RWPE1 (cell line): ENCODE measurements at regions not wholly inside any gene's neighbourhood (a gene's known extent, or its start where the extent isn't known, plus 50 kb on each side); places are given as distances from the start of the nearest gene placed in this dataset.

ENCODE experiments used
- CTCF ChIA-PET: fragments of 350-600 bp; sonication (Branson Sonifier 250); formaldehyde crosslinking; extraction: SDS; loops from one replicate; lab custom pipeline; 2021; lab: Yijun Ruan, JAX
- POLR2A ChIA-PET: fragments of 400-600 bp; formaldehyde crosslinking; extraction: SDS; loops from one replicate; lab custom pipeline; 2020; ENCODE audit warnings: antibody characterized with exemption; ENCODE audit not compliant: low non-redundant PET; lab: Yijun Ruan, JAX
- DNase-seq: peaks from one replicate; pipeline ENCODE4 v3.0.0; 2012; ENCODE audit warnings: low spot score
- H3K27ac ChIP-seq: fragments of 450-650 bp; 2 replicates; pipeline ENCODE4 v1.5.1; 2017
- CTCF ChIP-seq: fragments of 450-650 bp; conservative IDR thresholded peaks from 2 replicates; pipeline ENCODE4 v1.5.1; 2017; ENCODE audit warnings: low read depth, mild to moderate bottlenecking

GRCh38 chr3:1942781-1943180, 155.9 kb upstream of the CNTN4 start:
- H3K27ac ChIP-seq = no peak overlapping the region
- TF ChIP-seq CTCF = no peak
- ChIA-PET POLR2A (no interaction called here), CTCF (no interaction called here)
- DNase-seq = no peak

DNA sequence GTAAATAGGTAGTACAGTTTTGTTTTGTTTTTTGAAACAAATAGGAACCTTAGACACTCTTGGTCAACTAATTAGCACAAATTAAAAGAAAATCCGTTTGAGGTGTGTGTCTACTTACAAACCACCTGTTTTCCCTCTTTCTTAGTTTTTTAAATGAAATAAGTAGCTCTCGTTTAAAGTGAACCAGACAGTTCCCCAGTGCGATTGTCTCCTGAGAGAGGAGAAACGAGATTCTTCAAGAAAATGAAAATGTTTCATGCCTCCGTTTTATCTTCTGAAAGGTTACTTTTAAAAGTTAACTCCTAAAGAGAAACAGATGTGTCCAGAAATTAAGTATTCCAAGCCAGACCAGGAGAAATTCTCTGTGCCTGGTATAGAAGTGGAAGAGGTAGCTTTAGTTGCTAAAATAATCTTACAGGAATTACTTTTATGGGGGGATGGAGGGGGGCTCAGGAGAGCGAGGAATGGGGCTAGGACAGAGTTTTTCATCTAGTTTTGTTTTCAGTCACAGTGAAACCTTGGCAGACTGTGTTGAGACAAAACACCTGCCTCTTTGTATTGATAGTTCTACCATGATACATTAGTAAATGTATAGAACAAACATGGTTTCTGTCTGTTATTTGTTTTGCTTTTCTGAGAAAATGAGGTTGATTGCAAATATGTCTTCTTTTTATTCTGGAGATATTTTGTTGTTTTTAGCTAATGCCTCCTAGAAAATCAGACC, 155.1 kb upstream of the CNTN4 start:
- CTCF ChIA-PET = no interaction called here
- DNase-seq = no peak
- POLR2A ChIA-PET = no interaction called here
- no peak for TF ChIP-seq CTCF
- H3K27ac ChIP-seq = no peak overlapping the region

- no peak for TF ChIP-seq CTCF
- ChIA-PET POLR2A (no interaction called here), CTCF (no interaction called here)
- H3K27ac ChIP-seq = no peak overlapping the region
- no peak for DNase-seq
Observed at GRCh38 chr3:1945698-1946097, 153.0 kb upstream of the CNTN4 start.

GRCh38 chr3:1953536-1953935, 145.1 kb upstream of the CNTN4 start:
- H3K27ac ChIP-seq = no peak overlapping the region
- POLR2A ChIA-PET = no interaction called here
- CTCF ChIA-PET = no interaction called here
- no peak for TF ChIP-seq CTCF
- no peak for DNase-seq

- TF ChIP-seq CTCF = no peak
- no peak overlapping the region for H3K27ac ChIP-seq
- POLR2A ChIA-PET = no interaction called here
- CTCF ChIA-PET = no interaction called here
- DNase-seq = no peak
Observed at GRCh38 chr3:1954632-1955031, 144.0 kb upstream of the CNTN4 start.

- no peak for TF ChIP-seq CTCF
- ChIA-PET CTCF (no interaction called here), POLR2A (no interaction called here)
- no peak for DNase-seq
- H3K27ac ChIP-seq = no peak overlapping the region
Observed at GRCh38 chr3:1955170-1955569, 143.5 kb upstream of the CNTN4 start.
